SU-DHL-6 (cell line): ENCODE measurements at regions not wholly inside any gene's neighbourhood (a gene's known extent, or its start where the extent isn't known, plus 50 kb on each side); places are given as distances from the start of the nearest gene placed in this dataset.
"Not testable (repeated sequence)": the region's sequence is repeated elsewhere in the genome, so short reads cannot be mapped to it uniquely, and the experiment has no call there.

Source experiments
- CTCF ChIP-seq: fragments of 200-600 bp; sonication (generic); IDR thresholded peaks from one replicate; pipeline ENCODE4 v1.5.1; 2017; ENCODE audit warnings: antibody characterized with exemption, mild to moderate bottlenecking, low read length, moderate library complexity; ENCODE audit not compliant: insufficient read depth, poor library complexity, severe bottlenecking
- EZH2phosphoT487 ChIP-seq: fragments of 200-600 bp; sonication (generic), shearing (Covaris generic); conservative IDR thresholded peaks from 2 replicates; pipeline ENCODE4 v1.6.1; 2018; ENCODE audit warnings: mild to moderate bottlenecking, antibody characterized with exemption, low read length, moderate library complexity, mixed read lengths

- TF ChIP-seq CTCF, EZH2phosphoT487: not testable (repeated sequence)
Measured at GRCh38 chr2:90047776-90048175, 1356.3 kb downstream of the RPIA start.
